ENCODE measurements at regions not wholly inside any gene's neighbourhood (a gene's known extent, or its start where the extent isn't known, plus 50 kb on each side); places are given as distances from the start of the nearest gene placed in this dataset.

GRCh38 chr5:96177303-96177869 is 215.7 kb upstream of the ELL2 start:
- TF ChIP-seq YY1 (IDR thresholded peaks at IDR 0.05; ENCODE audit: insufficient read depth, insufficient read length) (no peak), SUZ12 (IDR thresholded peaks at IDR 0.05; ENCODE audit: extremely low read depth, insufficient read depth, insufficient read length) (no peak)
